IMR-90 (cell line): ENCODE measurements at regions not wholly inside any gene's neighbourhood (a gene's known extent, or its start where the extent isn't known, plus 50 kb on each side); places are given as distances from the start of the nearest gene placed in this dataset.
"Not testable (repeated sequence)": the region's sequence is repeated elsewhere in the genome, so short reads cannot be mapped to it uniquely, and the experiment has no call there.

Experiments
- CTCF ChIP-seq: conservative IDR thresholded peaks from 2 replicates; pipeline ENCODE4 v1.5.1; 2012; ENCODE audit warnings: mild to moderate bottlenecking, low read depth, low read length, improper control_type of control experiment
- POLR2A ChIP-seq: IDR thresholded peaks from 2 replicates; pipeline ENCODE4 v1.6.1; 2012; ENCODE audit warnings: mild to moderate bottlenecking, low read depth, low read length
- RCOR1 ChIP-seq: IDR thresholded peaks from 2 replicates; pipeline ENCODE4 v1.6.1; 2012; ENCODE audit warnings: mild to moderate bottlenecking, low read length, improper control_type of control experiment; ENCODE audit not compliant: insufficient replicate concordance
- SMC3 ChIP-seq: fragments of 150-350 bp; IDR thresholded peaks from 2 replicates; pipeline ENCODE4 v1.6.1; 2016; ENCODE audit warnings: low read depth, mild to moderate bottlenecking, antibody characterized with exemption, low read length, moderate library complexity

GRCh38 chr1:143504703-143505102, 467.1 kb downstream of the FAM72C start:
- TF ChIP-seq RCOR1, CTCF, SMC3, POLR2A: not testable (repeated sequence)
